ENCODE measurements at regions not wholly inside any gene's neighbourhood (a gene's known extent, or its start where the extent isn't known, plus 50 kb on each side); places are given as distances from the start of the nearest gene placed in this dataset.

- no peaks in the 10 kb centered on the region for H3K27me3 Mint-ChIP-seq (ENCODE audit: low read depth)
- TF ChIP-seq CTCF (IDR thresholded peaks at IDR 0.05; ENCODE audit: unreplicated experiment in 3 of 3): no peak
- no peak overlapping the region for H3K27ac Mint-ChIP-seq
- H3K4me3 Mint-ChIP-seq: no peak overlapping the region
- H3K4me1 Mint-ChIP-seq: no peaks in the 10 kb centered on the region
- H3K36me3 Mint-ChIP-seq (ENCODE audit: low read depth): no peaks in the 10 kb centered on the region
- peaks cover 7% of the 10 kb centered on the region for H3K9me3 Mint-ChIP-seq
Observed at GRCh38 chr5:97854871-97855762, 672.1 kb upstream of the RIOK2 start.

GRCh38 chr5:97874491-97874890 lies 691.4 kb upstream of the RIOK2 start:
- Mint-ChIP-seq H3K4me1 (no peaks in the 10 kb centered on the region), H3K36me3 (ENCODE audit: low read depth) (no peaks in the 10 kb centered on the region), H3K27ac (no peak overlapping the region), H3K27me3 (ENCODE audit: low read depth) (no peaks in the 10 kb centered on the region), H3K4me3 (no peak overlapping the region), H3K9me3 (no peaks in the 10 kb centered on the region)
- TF ChIP-seq CTCF (IDR thresholded peaks at IDR 0.05; ENCODE audit: unreplicated experiment in 3 of 3): no peak

- H3K9me3 Mint-ChIP-seq: no peaks in the 10 kb centered on the region
- H3K4me1 Mint-ChIP-seq: no peaks in the 10 kb centered on the region
- no peak for TF ChIP-seq CTCF (IDR thresholded peaks at IDR 0.05; ENCODE audit: unreplicated experiment in 3 of 3)
- no peaks in the 10 kb centered on the region for H3K27me3 Mint-ChIP-seq (ENCODE audit: low read depth)
- H3K4me3 Mint-ChIP-seq: no peak overlapping the region
- no peak overlapping the region for H3K27ac Mint-ChIP-seq
- no peaks in the 10 kb centered on the region for H3K36me3 Mint-ChIP-seq (ENCODE audit: low read depth)
Observed at GRCh38 chr5:97876272-97876671, 693.2 kb upstream of the RIOK2 start.

GRCh38 chr5:97877588-97877987 lies 694.5 kb upstream of the RIOK2 start:
- H3K27ac Mint-ChIP-seq: no peak overlapping the region
- TF ChIP-seq CTCF (IDR thresholded peaks at IDR 0.05; ENCODE audit: unreplicated experiment in 3 of 3): no peak
- H3K4me3 Mint-ChIP-seq: no peak overlapping the region
- H3K27me3 Mint-ChIP-seq (ENCODE audit: low read depth): no peaks in the 10 kb centered on the region
- no peaks in the 10 kb centered on the region for H3K9me3 Mint-ChIP-seq
- H3K4me1 Mint-ChIP-seq: no peaks in the 10 kb centered on the region
- H3K36me3 Mint-ChIP-seq (ENCODE audit: low read depth): no peaks in the 10 kb centered on the region

- no peak for TF ChIP-seq CTCF (IDR thresholded peaks at IDR 0.05; ENCODE audit: unreplicated experiment in 3 of 3)
- H3K27me3 Mint-ChIP-seq (ENCODE audit: low read depth): peaks cover 4% of the 10 kb centered on the region
- no peak overlapping the region for H3K4me3 Mint-ChIP-seq
- no peak overlapping the region for H3K27ac Mint-ChIP-seq
- H3K9me3 Mint-ChIP-seq: peaks cover 3% of the 10 kb centered on the region
- no peaks in the 10 kb centered on the region for H3K36me3 Mint-ChIP-seq (ENCODE audit: low read depth)
- H3K4me1 Mint-ChIP-seq: no peaks in the 10 kb centered on the region
Observed at GRCh38 chr5:97888439-97888838, 705.4 kb upstream of the RIOK2 start.

GRCh38 chr5:97891971-97892370 lies 708.9 kb upstream of the RIOK2 start:
- no peaks in the 10 kb centered on the region for H3K27me3 Mint-ChIP-seq (ENCODE audit: low read depth)
- H3K36me3 Mint-ChIP-seq (ENCODE audit: low read depth): no peaks in the 10 kb centered on the region
- no peaks in the 10 kb centered on the region for H3K4me1 Mint-ChIP-seq

More at GRCh38 chr5:97891971-97892370, 708.9 kb upstream of the RIOK2 start:
- Mint-ChIP-seq H3K9me3 (peaks cover 3% of the 10 kb centered on the region), H3K4me3 (no peak overlapping the region), H3K27ac (no peak overlapping the region)
- TF ChIP-seq CTCF (IDR thresholded peaks at IDR 0.05; ENCODE audit: unreplicated experiment in 3 of 3): no peak
